ENCODE measurements at regions not wholly inside any gene's neighbourhood (a gene's known extent, or its start where the extent isn't known, plus 50 kb on each side); places are given as distances from the start of the nearest gene placed in this dataset.

- TF ChIP-seq CTCF (IDR thresholded peaks at IDR 0.05) (no peak), EP300 (IDR thresholded peaks at IDR 0.05) (no peak), POLR2A (IDR thresholded peaks at IDR 0.05) (no peak)
Observed at GRCh38 chr18:41315134-41315533, 639.9 kb upstream of the PIK3C3 start.
